Liver (tissue), 8 donors: ENCODE measurements at regions not wholly inside any gene's neighbourhood (a gene's known extent, or its start where the extent isn't known, plus 50 kb on each side); places are given as distances from the start of the nearest gene placed in this dataset.

Experiments
- DNase-seq: peaks from one replicate; pipeline ENCODE4 v3.0.0-alpha.2; 2017; ENCODE audit warnings: low spot score
- H3K27ac ChIP-seq, 2 donors: one replicate each; pipeline ENCODE4 v1.7.0; 2013; ENCODE audit warnings: inconsistent platforms in 2 of 2, low read length in 2 of 2, control low read depth in 1 of 2, low read depth in 1 of 2, mild to moderate bottlenecking in 1 of 2
- H3K27me3 ChIP-seq, 4 donors: one replicate each; pipeline versions ENCODE4 v1.6.1 to v1.7.0; 2013; ENCODE audit warnings: low read length in 3 of 4, inconsistent platforms in 1 of 4, mild to moderate bottlenecking in 1 of 4, moderate library complexity in 1 of 4; ENCODE audit not compliant: control insufficient read depth in 4 of 4, insufficient read depth in 4 of 4
- H3K36me3 ChIP-seq, 4 donors: one replicate each; pipeline versions ENCODE4 v1.6.1 to v1.7.0; 2013; ENCODE audit warnings: low read length in 3 of 4, mild to moderate bottlenecking in 3 of 4, low read depth in 1 of 4, moderate library complexity in 1 of 4; ENCODE audit not compliant: control insufficient read depth in 4 of 4, insufficient read depth in 3 of 4
- H3K4me1 ChIP-seq, 4 donors: one replicate each; pipeline versions ENCODE4 v1.6.1 to v1.7.0; 2013; ENCODE audit warnings: low read length in 3 of 4, mild to moderate bottlenecking in 3 of 4, moderate library complexity in 1 of 4; ENCODE audit not compliant: control insufficient read depth in 4 of 4, insufficient read depth in 4 of 4
- H3K4me3 ChIP-seq, 3 donors: one replicate each; pipeline versions ENCODE4 v1.6.1 to v1.7.0; 2013; ENCODE audit warnings: low read length in 3 of 3, control low read depth in 1 of 3, low read depth in 1 of 3, mild to moderate bottlenecking in 1 of 3
- H3K9ac ChIP-seq, 2 donors: one replicate each; pipeline ENCODE4 v1.7.0; 2013; ENCODE audit warnings: low read length in 2 of 2, mild to moderate bottlenecking in 2 of 2, moderate library complexity in 2 of 2, control low read depth in 1 of 2, low read depth in 1 of 2
- H3K9me3 ChIP-seq, 4 donors: one replicate each; pipeline versions ENCODE4 v1.6.1 to v1.7.0; 2013; ENCODE audit warnings: low read length in 3 of 4; ENCODE audit not compliant: control insufficient read depth in 4 of 4
- ATF3 ChIP-seq: IDR thresholded peaks from 2 replicates; pipeline ENCODE4 v1.6.1; 2016; ENCODE audit warnings: antibody characterized with exemption
- CTCF ChIP-seq: fragments of 150-350 bp; IDR thresholded peaks from 2 replicates; pipeline ENCODE4 v1.5.1; 2017; ENCODE audit warnings: improper control_type of control experiment, low read depth, low read length; ENCODE audit not compliant: missing input control
- EGR1 ChIP-seq, 2 donors: IDR thresholded peaks; 2 replicates each; pipeline ENCODE4 v1.6.1; 2016 to 2018; ENCODE audit warnings: antibody characterized with exemption in 2 of 2, low read depth in 2 of 2
- FOXA1 ChIP-seq: IDR thresholded peaks from 2 replicates; pipeline ENCODE4 v1.6.1; 2016; ENCODE audit warnings: antibody characterized with exemption
- FOXA2 ChIP-seq: IDR thresholded peaks from 2 replicates; pipeline ENCODE4 v1.6.1; 2016; ENCODE audit warnings: antibody characterized with exemption
- GABPA ChIP-seq, 2 donors: IDR thresholded peaks in 1 of 2; conservative IDR thresholded peaks in 1 of 2; 2 replicates each; pipeline ENCODE4 v1.6.1; 2016; ENCODE audit warnings: antibody characterized with exemption in 2 of 2, mild to moderate bottlenecking in 1 of 2, moderate library complexity in 1 of 2
- HNF4A ChIP-seq, 2 donors: conservative IDR thresholded peaks; 2 replicates each; pipeline ENCODE4 v1.6.1; 2016; ENCODE audit warnings: antibody characterized with exemption in 2 of 2, mild to moderate bottlenecking in 2 of 2
- JUND ChIP-seq, 2 donors: IDR thresholded peaks; 2 replicates each; pipeline ENCODE4 v1.6.1; 2016; ENCODE audit warnings: antibody characterized with exemption in 2 of 2
- MAX ChIP-seq: IDR thresholded peaks from 2 replicates; pipeline ENCODE4 v1.6.1; 2016; ENCODE audit warnings: antibody characterized with exemption
- NR2F2 ChIP-seq: IDR thresholded peaks from 2 replicates; pipeline ENCODE4 v1.6.1; 2016; ENCODE audit warnings: antibody characterized with exemption
- RAD21 ChIP-seq, 2 donors: IDR thresholded peaks; 2 replicates each; pipeline ENCODE4 v1.6.1; 2016; ENCODE audit warnings: antibody characterized with exemption in 2 of 2, mild to moderate bottlenecking in 2 of 2
- REST ChIP-seq: IDR thresholded peaks from 2 replicates; pipeline ENCODE4 v1.6.1; 2016; ENCODE audit warnings: antibody characterized with exemption, mild to moderate bottlenecking
- SP1 ChIP-seq: IDR thresholded peaks from 2 replicates; pipeline ENCODE4 v1.6.1; 2018; ENCODE audit warnings: antibody characterized with exemption, mild to moderate bottlenecking
- TAF1 ChIP-seq: conservative IDR thresholded peaks from 2 replicates; pipeline ENCODE4 v1.6.1; 2016; ENCODE audit warnings: antibody characterized with exemption, mild to moderate bottlenecking
- YY1 ChIP-seq: IDR thresholded peaks from 2 replicates; pipeline ENCODE4 v1.6.1; 2016; ENCODE audit warnings: antibody characterized with exemption, mild to moderate bottlenecking
- ZBTB33 ChIP-seq: IDR thresholded peaks from 2 replicates; pipeline ENCODE4 v1.6.1; 2016; ENCODE audit warnings: antibody characterized with exemption
- WGBS: extraction: QIAGEN DNeasy Blood & Tissue Kit; methylation state at CpG from one replicate; pipeline ENCODE4 v1.1.7; 2013; 5-methylcytosine and 5-hydroxymethylcytosine counted together
- donor health status: healthy.
- donor health status: healthy.
- donor health status: healthy.
- donor health status: healthy.
- donor health status: healthy.

- no peak for DNase-seq
- H3K27ac ChIP-seq, result no peak overlapping the region
- no peak overlapping the region for H3K9ac ChIP-seq
- H3K4me1 ChIP-seq, result no peaks in the 10 kb centered on the region
- no peaks in the 10 kb centered on the region for H3K9me3 ChIP-seq
- WGBS, result 72% methylated on average over 7 of the region's 7 CpGs
- no peak overlapping the region for H3K4me3 ChIP-seq
- H3K36me3 ChIP-seq, result no peaks in the 10 kb centered on the region
- peaks cover 0 to 8% (median 0%) of the 10 kb centered on the region in 4 donors for H3K27me3 ChIP-seq
- no peak for TF ChIP-seq JUND (IDR thresholded peaks at IDR 0.05)
- TF ChIP-seq FOXA2, result no peak
- TF ChIP-seq ZBTB33, result no peak
- TF ChIP-seq ATF3, result no peak
- TF ChIP-seq GABPA (IDR thresholded peaks at IDR 0.05 in 1 of 2, conservative IDR thresholded peaks at IDR 0.05 in 1 of 2), result no peak
- TF ChIP-seq EGR1 (IDR thresholded peaks at IDR 0.05; ENCODE audit: low read depth in 2 of 2), result no peak
- TF ChIP-seq YY1, result no peak
- no peak for TF ChIP-seq CTCF
- TF ChIP-seq FOXA1, result no peak
- no peak for TF ChIP-seq REST
- TF ChIP-seq SP1, result no peak
- no peak for TF ChIP-seq HNF4A (conservative IDR thresholded peaks at IDR 0.05)
- TF ChIP-seq RAD21 (IDR thresholded peaks at IDR 0.05), result no peak
- TF ChIP-seq NR2F2, result no peak
Observed at GRCh38 chr5:87732875-87733768, 320.4 kb upstream of the CCNH start.

GRCh38 chr5:87729781-87730180, 317.1 kb upstream of the CCNH start:
- Histone ChIP-seq H3K27ac (no peak overlapping the region), H3K4me1 (no peaks in the 10 kb centered on the region), H3K36me3 (no peaks in the 10 kb centered on the region), H3K9ac (no peak overlapping the region), H3K9me3 (no peaks in the 10 kb centered on the region), H3K27me3 (peaks cover 0 to 8% (median 0%) of the 10 kb centered on the region in 4 donors), H3K4me3 (no peak overlapping the region)
- TF ChIP-seq NR2F2 (no peak), RAD21 (IDR thresholded peaks at IDR 0.05) (no peak), YY1 (no peak), HNF4A (conservative IDR thresholded peaks at IDR 0.05) (no peak), GABPA (IDR thresholded peaks at IDR 0.05 in 1 of 2, conservative IDR thresholded peaks at IDR 0.05 in 1 of 2) (no peak), MAX (no peak), TAF1 (no peak)
- DNase-seq, result no peak
